WTC11 (cell line): ENCODE measurements at regions not wholly inside any gene's neighbourhood (a gene's known extent, or its start where the extent isn't known, plus 50 kb on each side); places are given as distances from the start of the nearest gene placed in this dataset.

Experiments
- CREM ChIP-seq: sonication (generic); formaldehyde crosslinking; IDR thresholded peaks from 2 replicates; pipeline ENCODE4 v1.8.1; 2022; ENCODE audit warnings: mild to moderate bottlenecking, missing genetic modification reagents, moderate library complexity
- SMAD3 ChIP-seq: sonication (generic); formaldehyde crosslinking; IDR thresholded peaks from 2 replicates; pipeline ENCODE4 v1.8.0; 2022; ENCODE audit warnings: missing genetic modification reagents, mild to moderate bottlenecking, borderline replicate concordance
- ZNF281 ChIP-seq: sonication (generic); formaldehyde crosslinking; IDR thresholded peaks from 2 replicates; pipeline ENCODE4 v1.8.0; 2023; ENCODE audit warnings: mild to moderate bottlenecking, missing genetic modification reagents

GRCh38 chr22:40111451-40111850 is 66.3 kb upstream of the TNRC6B start:
- TF ChIP-seq CREM (CRISPR knock-in tag), result no peak
- no peak for TF ChIP-seq SMAD3
- no peak for TF ChIP-seq ZNF281 (CRISPR knock-in tag)
